GM18907 (cell line): ENCODE measurements at regions not wholly inside any gene's neighbourhood (a gene's known extent, or its start where the extent isn't known, plus 50 kb on each side); places are given as distances from the start of the nearest gene placed in this dataset.
"Not testable (repeated sequence)": the region's sequence is repeated elsewhere in the genome, so short reads cannot be mapped to it uniquely, and the experiment has no call there.

Source experiments
- ATAC-seq: cut with Tn5 transposase; IDR thresholded peaks from one replicate; pipeline ENCODE4 v1.9.1; 2021; ENCODE audit warnings: mild to moderate bottlenecking, moderate library complexity; ENCODE audit not compliant: unreplicated experiment

GRCh38 chr10:63901881-63902280, 380.7 kb downstream of the REEP3 start:
- no peak for ATAC-seq

- ATAC-seq: no peak
Observed at GRCh38 chr10:63910806-63911205, 389.6 kb downstream of the REEP3 start.

GRCh38 chr10:63915240-63915639, 394.0 kb downstream of the REEP3 start:
- no peak for ATAC-seq

- ATAC-seq: no peak
Observed at GRCh38 chr10:63917363-63917762, 396.2 kb downstream of the REEP3 start.

- no peak for ATAC-seq
Observed at GRCh38 chr10:63919575-63920279, 398.5 kb downstream of the REEP3 start.

GRCh38 chr10:63920926-63921325, 399.7 kb downstream of the REEP3 start:
- ATAC-seq: no peak

- no peak for ATAC-seq
Observed at GRCh38 chr10:63921908-63922467, 400.8 kb downstream of the REEP3 start.

GRCh38 chr10:63922468-63923284, 401.5 kb downstream of the REEP3 start:
- no peak for ATAC-seq

GRCh38 chr10:63929831-63930467, 408.7 kb downstream of the REEP3 start:
- no peak for ATAC-seq

- no peak for ATAC-seq
Observed at GRCh38 chr10:63930584-63930983, 409.4 kb downstream of the REEP3 start.

- no peak for ATAC-seq
Observed at GRCh38 chr10:63935705-63936104, 414.5 kb downstream of the REEP3 start.

- ATAC-seq: no peak
Observed at GRCh38 chr10:63940277-63940922, 419.2 kb downstream of the REEP3 start.

- no peak for ATAC-seq
Observed at GRCh38 chr10:63964406-63964805, 443.2 kb downstream of the REEP3 start.

- no peak for ATAC-seq
Observed at GRCh38 chr10:63965846-63966245, 444.6 kb downstream of the REEP3 start.

- no peak for ATAC-seq
Observed at GRCh38 chr10:63972949-63973827, 452.0 kb downstream of the REEP3 start.

GRCh38 chr10:63976538-63976937, 455.3 kb downstream of the REEP3 start:
- ATAC-seq: peak; percentile 91

GRCh38 chr10:63977329-63977923, 456.2 kb downstream of the REEP3 start:
- ATAC-seq: peak; percentile 66

- ATAC-seq: not testable (repeated sequence)
Observed at GRCh38 chr10:63980870-63981269, 459.7 kb downstream of the REEP3 start.

- not testable (repeated sequence) for ATAC-seq
Observed at GRCh38 chr10:63984061-63984460, 462.9 kb downstream of the REEP3 start.

- ATAC-seq: no peak
Observed at GRCh38 chr10:63986536-63986935, 465.3 kb downstream of the REEP3 start.
